Activated CD8-positive, alpha-beta T cell treated with anti-CD3 and anti-CD28 coated beads for 36 hours (primary cell): ENCODE measurements at regions not wholly inside any gene's neighbourhood (a gene's known extent, or its start where the extent isn't known, plus 50 kb on each side); places are given as distances from the start of the nearest gene placed in this dataset.

Source experiments
- ATAC-seq: fragments of 200-7000 bp; cut with Tn5 transposase; one replicate; pipeline ENCODE4 v1.10.0; 2021; ENCODE audit warnings: mild to moderate bottlenecking, moderate library complexity
- CTCF ChIA-PET: fragments of 350-600 bp; sonication (Branson Sonifier 250); formaldehyde crosslinking; loops from one replicate; lab custom pipeline; 2021; ENCODE audit warnings: antibody characterized with exemption; lab: Charles Lee
- POLR2A ChIA-PET: fragments of 350-600 bp; sonication (Branson Sonifier 250); formaldehyde crosslinking; loops from one replicate; lab custom pipeline; 2021; ENCODE audit warnings: antibody characterized with exemption; lab: Charles Lee
- DNase-seq: peaks from one replicate; pipeline ENCODE4 v3.0.0-alpha.2; 2020
- H3K27ac Mint-ChIP-seq: one replicate; pipeline ENCODE4 v1.8.0; 2021; ENCODE audit warnings: mild to moderate bottlenecking, mixed read lengths
- H3K27me3 Mint-ChIP-seq: one replicate; pipeline ENCODE4 v1.8.0; 2021; ENCODE audit warnings: mixed read lengths
- H3K36me3 Mint-ChIP-seq: one replicate; pipeline ENCODE4 v1.8.0; 2021; ENCODE audit warnings: low read depth, mixed read lengths
- H3K4me1 Mint-ChIP-seq: one replicate; pipeline ENCODE4 v1.8.0; 2021; ENCODE audit warnings: low read depth, mixed read lengths
- H3K4me3 Mint-ChIP-seq: one replicate; pipeline ENCODE4 v1.8.0; 2021; ENCODE audit warnings: mild to moderate bottlenecking, moderate library complexity, mixed read lengths
- H3K9me3 Mint-ChIP-seq: one replicate; pipeline ENCODE4 v1.8.0; 2021; ENCODE audit warnings: mixed read lengths
- intact Hi-C: fragments of 100-400 bp; cut with micrococcal nuclease; formaldehyde crosslinking; loops from one replicate; pipeline ENCODE4 v1.10.0; 2022
- TF ChIP-seq, protein P1 (sequence below): fragments of 200-600 bp; IDR thresholded peaks from one replicate; pipeline ENCODE4 v1.8.0; 2022; ENCODE audit warnings: antibody characterized with exemption, mild to moderate bottlenecking

DNA sequence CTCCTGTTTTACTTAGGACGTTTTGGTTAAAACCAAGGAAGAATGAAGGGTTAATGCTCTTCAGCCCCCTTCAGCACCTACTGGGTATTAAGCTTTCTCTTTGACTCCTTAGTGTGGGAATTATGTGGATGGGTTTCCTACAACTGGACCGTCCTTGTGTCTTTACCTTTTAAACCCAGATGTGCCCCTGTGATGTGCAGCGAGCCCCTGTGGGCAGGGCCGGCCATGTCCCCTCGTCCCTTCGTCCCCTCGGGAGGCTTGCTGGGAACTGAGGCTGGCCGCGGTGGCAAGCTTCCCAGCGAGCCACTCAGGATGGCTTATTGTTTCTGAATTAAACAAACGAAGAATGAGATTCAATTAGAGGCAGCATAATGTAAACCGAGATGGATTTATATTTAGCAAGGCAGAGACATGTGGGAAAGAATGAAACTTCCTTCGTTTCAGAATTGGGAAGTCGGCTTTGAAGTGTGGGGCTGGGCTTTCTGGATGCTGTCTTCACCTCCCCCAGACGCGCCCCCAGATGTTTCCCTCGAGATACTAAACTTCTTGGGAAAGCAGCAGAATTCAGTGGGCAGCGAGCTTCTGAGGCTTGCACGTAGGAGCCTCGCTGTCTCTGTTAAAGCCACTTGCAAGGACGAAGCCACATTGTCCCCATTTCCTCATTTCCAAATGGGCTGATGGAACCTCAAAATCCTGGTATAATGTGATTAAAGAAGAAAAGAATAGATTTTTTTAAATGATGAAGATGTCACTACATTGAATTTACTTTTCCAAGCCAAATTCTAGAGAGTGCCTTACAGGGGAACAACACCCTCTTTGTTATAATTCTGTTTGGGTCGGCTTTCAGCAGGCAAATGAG is 146.0 kb downstream of the VAPA start:
- peaks cover 8% of the 10 kb centered on the region for H3K4me1 Mint-ChIP-seq
- intact Hi-C loops, result no loop called here
- no peak overlapping the region for H3K4me3 Mint-ChIP-seq
- no peaks in the 10 kb centered on the region for H3K9me3 Mint-ChIP-seq
- H3K36me3 Mint-ChIP-seq, result no peaks in the 10 kb centered on the region
- POLR2A ChIA-PET, result interaction anchor here (0.7 kb wide), 1 partner anchor 448 kb away, joined by 3 read pairs; no protein-coding TSS in a partner anchor
- ATAC-seq, result no peak
- H3K27me3 Mint-ChIP-seq, result no peaks in the 10 kb centered on the region
- DNase-seq, result no peak
- no peak overlapping the region for H3K27ac Mint-ChIP-seq
- TF ChIP-seq, protein P1, sequence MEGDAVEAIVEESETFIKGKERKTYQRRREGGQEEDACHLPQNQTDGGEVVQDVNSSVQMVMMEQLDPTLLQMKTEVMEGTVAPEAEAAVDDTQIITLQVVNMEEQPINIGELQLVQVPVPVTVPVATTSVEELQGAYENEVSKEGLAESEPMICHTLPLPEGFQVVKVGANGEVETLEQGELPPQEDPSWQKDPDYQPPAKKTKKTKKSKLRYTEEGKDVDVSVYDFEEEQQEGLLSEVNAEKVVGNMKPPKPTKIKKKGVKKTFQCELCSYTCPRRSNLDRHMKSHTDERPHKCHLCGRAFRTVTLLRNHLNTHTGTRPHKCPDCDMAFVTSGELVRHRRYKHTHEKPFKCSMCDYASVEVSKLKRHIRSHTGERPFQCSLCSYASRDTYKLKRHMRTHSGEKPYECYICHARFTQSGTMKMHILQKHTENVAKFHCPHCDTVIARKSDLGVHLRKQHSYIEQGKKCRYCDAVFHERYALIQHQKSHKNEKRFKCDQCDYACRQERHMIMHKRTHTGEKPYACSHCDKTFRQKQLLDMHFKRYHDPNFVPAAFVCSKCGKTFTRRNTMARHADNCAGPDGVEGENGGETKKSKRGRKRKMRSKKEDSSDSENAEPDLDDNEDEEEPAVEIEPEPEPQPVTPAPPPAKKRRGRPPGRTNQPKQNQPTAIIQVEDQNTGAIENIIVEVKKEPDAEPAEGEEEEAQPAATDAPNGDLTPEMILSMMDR, result no peak
- CTCF ChIA-PET, result no interaction called here

DNA sequence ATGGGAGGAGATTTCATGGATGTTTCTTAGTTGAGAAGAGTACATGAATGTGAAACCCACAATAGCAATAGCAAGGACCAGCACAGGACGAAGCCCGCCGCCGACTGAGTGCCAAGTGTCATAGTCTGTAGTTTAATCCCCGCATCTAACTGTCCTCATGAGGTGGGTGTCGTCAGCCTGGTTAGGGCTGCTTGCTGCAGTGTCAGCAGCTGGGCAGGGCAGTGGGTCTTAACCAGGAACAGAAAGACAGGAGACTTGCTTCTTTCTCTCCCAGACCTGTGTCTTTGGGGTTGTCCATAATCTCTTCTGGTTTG is 146.6 kb downstream of the VAPA start:
- TF ChIP-seq, protein P1, result no peak
- Mint-ChIP-seq H3K27ac (no peak overlapping the region), H3K9me3 (no peaks in the 10 kb centered on the region), H3K27me3 (no peaks in the 10 kb centered on the region), H3K36me3 (no peaks in the 10 kb centered on the region), H3K4me1 (peaks cover 8% of the 10 kb centered on the region), H3K4me3 (no peak overlapping the region)
- DNase-seq, result no peak
- no peak for ATAC-seq
- CTCF ChIA-PET, result no interaction called here
- intact Hi-C loops, result no loop called here
- POLR2A ChIA-PET, result interaction anchor here (0.7 kb wide), 1 partner anchor 448 kb away, joined by 3 read pairs; no protein-coding TSS in a partner anchor

GRCh38 chr18:10060841-10061240 is 147.0 kb downstream of the VAPA start:
- DNase-seq (no peak), ATAC-seq (no peak)
- TF ChIP-seq, protein P1, result no peak
- H3K9me3 Mint-ChIP-seq, result no peaks in the 10 kb centered on the region
- H3K27ac Mint-ChIP-seq, result no peak overlapping the region
- no peak overlapping the region for H3K4me3 Mint-ChIP-seq
- CTCF ChIA-PET, result no interaction called here
- peaks cover 1% of the 10 kb centered on the region for H3K27me3 Mint-ChIP-seq
- intact Hi-C loops, result no loop called here
- peaks cover 8% of the 10 kb centered on the region for H3K4me1 Mint-ChIP-seq
- POLR2A ChIA-PET, result interaction anchor here (0.7 kb wide), 1 partner anchor 449 kb away, joined by 3 read pairs; no protein-coding TSS in a partner anchor
- no peaks in the 10 kb centered on the region for H3K36me3 Mint-ChIP-seq

DNA sequence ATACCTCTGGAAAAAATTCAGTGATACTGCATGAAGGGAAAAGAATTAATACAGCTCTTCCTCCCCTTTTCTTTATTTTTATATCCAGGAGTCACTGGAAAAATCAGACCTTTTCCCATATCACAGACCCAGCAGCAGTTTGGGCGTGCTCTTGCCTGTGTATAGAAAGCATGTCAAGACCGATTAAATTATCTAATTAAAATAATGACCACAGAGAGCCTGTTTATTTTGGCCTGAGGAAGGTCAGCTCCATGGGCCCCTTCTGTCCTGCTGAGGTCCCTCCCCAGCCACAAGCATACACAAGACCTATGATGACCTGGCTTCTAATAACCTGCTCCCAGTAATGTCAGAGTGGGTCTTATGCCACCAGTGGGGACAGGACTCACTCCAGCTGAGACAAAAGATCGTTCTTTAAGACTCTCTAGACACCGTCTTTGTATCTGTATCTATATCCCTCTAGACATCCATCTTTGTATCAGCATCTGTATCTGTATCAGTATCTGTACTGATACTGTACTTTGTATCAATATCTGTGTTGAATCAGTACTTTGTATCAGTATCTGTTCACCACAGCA is 147.8 kb downstream of the VAPA start:
- peaks cover 8% of the 10 kb centered on the region for H3K4me1 Mint-ChIP-seq
- intact Hi-C loops, result no loop called here
- TF ChIP-seq, protein P1, result no peak
- ChIA-PET POLR2A (no interaction called here), CTCF (no interaction called here)
- no peaks in the 10 kb centered on the region for H3K36me3 Mint-ChIP-seq
- peaks cover 1% of the 10 kb centered on the region for H3K27me3 Mint-ChIP-seq
- no peak for ATAC-seq
- no peak overlapping the region for H3K27ac Mint-ChIP-seq
- no peaks in the 10 kb centered on the region for H3K9me3 Mint-ChIP-seq
- no peak for DNase-seq
- no peak overlapping the region for H3K4me3 Mint-ChIP-seq
